ENCODE measurements at regions not wholly inside any gene's neighbourhood (a gene's known extent, or its start where the extent isn't known, plus 50 kb on each side); places are given as distances from the start of the nearest gene placed in this dataset.
A peak's percentile ranks its signal among the peaks of the same experiment; 100 is the strongest.
"Not testable (repeated sequence)": the region's sequence is repeated elsewhere in the genome, so short reads cannot be mapped to it uniquely, and the experiment has no call there.

DNA sequence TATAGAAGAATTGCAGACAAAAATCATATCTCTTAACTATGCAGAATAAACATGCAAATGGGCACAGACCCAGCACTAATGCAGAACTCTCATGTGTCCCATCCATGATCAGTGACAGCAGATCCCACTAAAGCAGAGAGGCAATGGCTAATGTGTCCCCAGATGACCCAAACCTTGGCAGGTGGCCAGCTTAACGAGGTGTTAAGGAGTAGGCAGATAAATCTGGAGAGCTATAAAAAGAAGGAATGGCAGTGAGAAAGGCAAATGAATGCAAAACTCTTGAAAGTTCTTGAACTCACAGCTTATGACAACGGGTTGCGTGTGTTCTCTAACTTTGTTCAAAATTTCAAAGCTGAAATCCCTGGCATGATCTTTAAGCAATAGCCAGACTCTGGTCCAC, 265.4 kb downstream of the RASEF start:
- DNase-seq = no peak
- Histone ChIP-seq H3K4me3 (ENCODE audit: insufficient read depth, low read depth, low read length) (no peak overlapping the region), H3K36me3 (replicated peaks; ENCODE audit: control insufficient read depth, insufficient read depth, low read length) (peaks cover 3% of the 10 kb centered on the region), H3K27me3 (ENCODE audit: control insufficient read depth, insufficient read depth, low read length) (no peaks in the 10 kb centered on the region)

DNA sequence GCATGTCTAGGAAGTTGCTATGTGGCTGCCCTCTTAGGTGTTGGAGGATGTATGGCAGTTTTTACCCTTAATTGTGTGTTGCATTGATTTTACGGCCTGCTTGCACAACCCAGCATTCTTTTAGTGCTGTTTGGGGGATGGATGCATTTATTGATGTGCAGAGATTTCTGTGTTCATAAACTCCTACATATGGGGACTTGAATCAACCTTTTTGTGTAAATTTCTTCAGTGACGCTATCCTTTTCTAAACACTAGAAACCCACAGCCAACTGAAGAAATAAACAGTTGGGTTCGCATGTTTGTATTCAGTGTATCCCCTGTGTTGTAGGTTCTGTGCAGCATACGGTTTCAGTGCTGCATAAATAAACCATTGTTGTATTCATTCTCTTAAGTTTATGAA, 263.7 kb downstream of the RASEF start:
- Histone ChIP-seq H3K27me3 (ENCODE audit: control insufficient read depth, insufficient read depth, low read length) (no peaks in the 10 kb centered on the region), H3K36me3 (replicated peaks; ENCODE audit: control insufficient read depth, insufficient read depth, low read length) (peaks cover 6% of the 10 kb centered on the region), H3K4me3 (ENCODE audit: insufficient read depth, low read depth, low read length) (no peak overlapping the region)
- DNase-seq = no peak

GRCh38 chr9:82805027-82805426, 257.9 kb downstream of the RASEF start:
- Histone ChIP-seq H3K4me3 (ENCODE audit: insufficient read depth, low read depth, low read length) (no peak overlapping the region), H3K27me3 (ENCODE audit: control insufficient read depth, insufficient read depth, low read length) (no peaks in the 10 kb centered on the region), H3K36me3 (replicated peaks; ENCODE audit: control insufficient read depth, insufficient read depth, low read length) (peaks cover 4% of the 10 kb centered on the region)
- no peak for DNase-seq

DNA sequence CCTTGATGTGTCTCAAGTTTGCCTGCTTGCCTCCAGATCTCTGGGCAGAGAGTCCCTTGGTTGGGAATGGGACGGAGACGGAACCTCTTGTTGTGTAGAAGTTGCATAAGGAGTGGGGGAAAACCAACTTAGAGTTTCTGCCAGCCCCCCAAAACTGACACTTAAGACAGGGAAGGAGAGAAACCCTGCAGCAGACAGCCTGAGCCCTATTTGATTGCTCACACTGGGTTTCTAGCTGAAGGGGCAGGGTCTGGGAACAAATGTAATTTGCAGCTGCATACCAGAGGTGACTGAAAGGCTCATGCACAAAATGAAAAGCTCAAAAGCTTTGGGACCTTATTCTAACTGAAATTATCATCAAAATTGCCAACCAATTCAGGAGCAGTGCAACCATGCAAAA, 254.5 kb downstream of the RASEF start:
- DNase-seq = no peak
- Histone ChIP-seq H3K4me3 (ENCODE audit: insufficient read depth, low read depth, low read length) (no peak overlapping the region), H3K27me3 (ENCODE audit: control insufficient read depth, insufficient read depth, low read length) (no peaks in the 10 kb centered on the region), H3K36me3 (replicated peaks; ENCODE audit: control insufficient read depth, insufficient read depth, low read length) (peaks cover 3% of the 10 kb centered on the region; the same call in 1 of the 2 replicates)

DNA sequence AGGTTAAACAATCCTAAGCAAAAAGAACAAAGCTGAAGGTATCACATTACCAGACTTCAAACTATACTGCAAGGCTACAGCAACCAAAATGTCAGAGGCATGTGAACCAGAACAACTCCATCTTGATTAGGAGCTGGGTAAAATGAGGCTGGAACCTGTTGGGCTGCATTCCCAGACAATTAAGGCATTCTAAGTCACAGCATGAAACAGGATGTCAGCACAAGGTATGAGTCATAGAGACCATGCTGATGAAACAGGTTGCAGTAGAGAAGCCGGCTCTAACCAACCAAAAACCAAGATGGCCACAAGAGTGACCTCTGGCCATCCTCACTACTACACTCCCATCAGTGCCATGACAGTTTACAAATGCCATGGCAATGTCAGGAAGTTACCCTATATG, 252.0 kb downstream of the RASEF start:
- no peaks in the 10 kb centered on the region for H3K27me3 ChIP-seq (ENCODE audit: control insufficient read depth, insufficient read depth, low read length)
- H3K4me3 ChIP-seq (ENCODE audit: insufficient read depth, low read depth, low read length) = no peak overlapping the region
- no peak for DNase-seq
- no peaks in the 10 kb centered on the region for H3K36me3 ChIP-seq (replicated peaks; ENCODE audit: control insufficient read depth, insufficient read depth, low read length)

- H3K36me3 ChIP-seq (replicated peaks; ENCODE audit: control insufficient read depth, insufficient read depth, low read length) = peaks cover 7% of the 10 kb centered on the region
- no peaks in the 10 kb centered on the region for H3K27me3 ChIP-seq (ENCODE audit: control insufficient read depth, insufficient read depth, low read length)
- H3K4me3 ChIP-seq (ENCODE audit: insufficient read depth, low read depth, low read length) = no peak overlapping the region
- DNase-seq = no peak
Observed at GRCh38 chr9:82819260-82819659, 243.7 kb downstream of the RASEF start.

DNA sequence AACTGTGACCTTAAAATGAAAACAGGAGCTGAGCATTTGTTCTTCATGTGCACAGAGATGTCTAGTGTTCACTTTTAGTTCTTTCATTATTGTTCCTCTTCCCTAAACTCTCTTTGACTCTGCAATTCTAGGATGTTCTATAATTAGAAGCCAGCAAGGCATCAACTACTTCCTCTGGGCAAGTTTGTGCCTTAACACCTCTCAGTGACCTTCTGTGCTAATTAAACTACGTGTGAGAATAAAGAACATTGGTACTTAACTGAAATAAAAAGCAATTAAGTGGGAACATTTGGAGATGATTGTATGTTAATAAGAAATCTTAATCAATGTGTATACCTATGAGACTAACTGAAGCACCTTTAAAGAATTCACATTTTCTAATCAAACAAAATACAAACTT, 242.8 kb downstream of the RASEF start:
- H3K4me3 ChIP-seq (ENCODE audit: insufficient read depth, low read depth, low read length) = no peak overlapping the region
- no peak for DNase-seq
- H3K27me3 ChIP-seq (ENCODE audit: control insufficient read depth, insufficient read depth, low read length) = no peaks in the 10 kb centered on the region
- H3K36me3 ChIP-seq (replicated peaks; ENCODE audit: control insufficient read depth, insufficient read depth, low read length) = peaks cover 15% of the 10 kb centered on the region

DNA sequence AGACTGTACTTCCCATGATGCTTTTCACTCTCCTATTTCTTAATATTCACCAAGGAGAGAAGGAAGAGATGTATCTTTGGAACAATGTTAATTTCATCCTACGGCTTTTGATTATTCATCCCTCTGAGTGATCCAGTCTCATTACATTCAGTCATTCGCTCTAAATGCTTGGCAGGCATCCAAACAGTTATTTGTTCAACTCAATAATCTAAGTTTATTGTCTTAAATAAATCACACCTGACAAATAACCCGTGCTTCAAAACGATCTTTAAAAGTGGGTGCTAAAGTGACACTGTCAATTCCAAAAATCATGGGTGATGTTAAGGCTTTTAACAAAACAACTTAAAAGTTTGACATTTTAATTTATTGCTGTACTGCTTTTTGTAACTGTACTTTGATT, 233.1 kb downstream of the RASEF start:
- DNase-seq = no peak
- Histone ChIP-seq H3K36me3 (replicated peaks; ENCODE audit: control insufficient read depth, insufficient read depth, low read length) (peaks cover 38% of the 10 kb centered on the region), H3K27me3 (ENCODE audit: control insufficient read depth, insufficient read depth, low read length) (no peaks in the 10 kb centered on the region), H3K4me3 (ENCODE audit: insufficient read depth, low read depth, low read length) (no peak overlapping the region)

DNA sequence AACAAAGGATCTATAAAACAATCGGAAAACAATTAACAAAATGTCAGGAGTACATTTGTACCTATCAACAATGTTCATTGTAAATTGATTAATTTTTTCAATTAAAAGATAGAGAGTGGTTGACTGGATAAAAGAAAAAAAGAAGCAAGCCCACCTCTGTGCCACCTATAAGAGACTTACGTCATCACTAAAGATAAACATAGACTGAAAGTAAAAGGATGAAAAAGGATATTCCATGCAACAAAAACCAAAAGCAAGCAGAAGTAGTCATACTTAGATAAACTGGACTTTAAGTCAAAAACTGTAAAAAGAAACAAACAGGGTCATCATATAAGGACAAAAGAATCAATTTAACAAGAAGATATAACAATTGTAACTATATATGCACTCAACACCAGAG, 197.4 kb downstream of the RASEF start:
- no peak for DNase-seq
- Histone ChIP-seq H3K36me3 (replicated peaks; ENCODE audit: control insufficient read depth, insufficient read depth, low read length) (peaks cover 1% of the 10 kb centered on the region), H3K27me3 (ENCODE audit: control insufficient read depth, insufficient read depth, low read length) (no peaks in the 10 kb centered on the region), H3K4me3 (ENCODE audit: insufficient read depth, low read depth, low read length) (no peak overlapping the region)

- no peaks in the 10 kb centered on the region for H3K27me3 ChIP-seq (ENCODE audit: control insufficient read depth, insufficient read depth, low read length)
- H3K4me3 ChIP-seq (ENCODE audit: insufficient read depth, low read depth, low read length) = no peak overlapping the region
- H3K36me3 ChIP-seq (replicated peaks; ENCODE audit: control insufficient read depth, insufficient read depth, low read length) = peaks cover 5% of the 10 kb centered on the region
- no peak for DNase-seq
Observed at GRCh38 chr9:82880336-82881050, 182.4 kb downstream of the RASEF start.

DNA sequence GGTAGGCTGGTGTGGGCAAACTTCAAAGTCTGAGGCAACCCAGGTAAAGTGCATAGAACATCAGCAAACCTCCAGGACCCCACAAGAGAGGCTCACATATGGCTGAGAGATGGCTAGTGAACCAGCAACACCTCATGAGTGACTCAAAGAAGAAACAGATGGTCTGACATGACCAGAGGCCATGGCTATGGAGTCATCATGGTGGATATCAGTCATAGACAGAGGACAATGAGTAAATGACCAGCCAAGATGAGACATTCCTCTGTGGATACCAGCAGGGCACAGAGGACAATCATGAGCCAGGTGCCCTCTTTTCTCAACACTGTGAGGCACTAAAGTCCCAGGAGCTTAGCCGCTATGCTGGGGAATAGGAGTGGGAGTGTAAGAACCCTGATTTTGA, 180.8 kb downstream of the RASEF start:
- Histone ChIP-seq H3K36me3 (replicated peaks; ENCODE audit: control insufficient read depth, insufficient read depth, low read length) (peaks cover 5% of the 10 kb centered on the region), H3K4me3 (ENCODE audit: insufficient read depth, low read depth, low read length) (no peak overlapping the region), H3K27me3 (ENCODE audit: control insufficient read depth, insufficient read depth, low read length) (no peaks in the 10 kb centered on the region)
- no peak for DNase-seq

DNA sequence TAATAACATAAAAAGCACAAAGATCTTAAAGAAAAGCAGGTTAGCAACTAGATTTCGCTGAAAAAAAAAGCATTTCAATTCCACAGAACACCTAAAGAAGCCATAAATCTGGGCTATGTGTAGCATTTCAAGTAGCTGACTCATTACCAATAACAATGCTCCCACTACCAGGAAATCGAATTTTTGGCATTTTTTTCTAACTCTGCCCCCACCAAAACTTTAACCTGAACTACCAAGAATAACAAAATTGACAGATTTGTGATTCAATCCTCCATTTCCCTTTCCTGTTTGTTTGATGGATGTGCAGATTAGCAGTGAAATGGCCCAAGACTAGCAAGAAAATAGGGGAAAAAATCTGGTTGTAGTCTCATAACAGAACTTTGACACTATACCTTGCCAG, 180.2 kb downstream of the RASEF start:
- Histone ChIP-seq H3K27me3 (ENCODE audit: control insufficient read depth, insufficient read depth, low read length) (no peaks in the 10 kb centered on the region), H3K36me3 (replicated peaks; ENCODE audit: control insufficient read depth, insufficient read depth, low read length) (peaks cover 4% of the 10 kb centered on the region), H3K4me3 (ENCODE audit: insufficient read depth, low read depth, low read length) (peak overlapping the region; percentile 31)
- no peak for DNase-seq

GRCh38 chr9:82883436-82883835, 179.5 kb downstream of the RASEF start:
- Histone ChIP-seq H3K4me3 (ENCODE audit: insufficient read depth, low read depth, low read length) (peak overlapping the region; percentile 31), H3K27me3 (ENCODE audit: control insufficient read depth, insufficient read depth, low read length) (no peaks in the 10 kb centered on the region), H3K36me3 (replicated peaks; ENCODE audit: control insufficient read depth, insufficient read depth, low read length) (peaks cover 3% of the 10 kb centered on the region)
- DNase-seq = no peak

DNA sequence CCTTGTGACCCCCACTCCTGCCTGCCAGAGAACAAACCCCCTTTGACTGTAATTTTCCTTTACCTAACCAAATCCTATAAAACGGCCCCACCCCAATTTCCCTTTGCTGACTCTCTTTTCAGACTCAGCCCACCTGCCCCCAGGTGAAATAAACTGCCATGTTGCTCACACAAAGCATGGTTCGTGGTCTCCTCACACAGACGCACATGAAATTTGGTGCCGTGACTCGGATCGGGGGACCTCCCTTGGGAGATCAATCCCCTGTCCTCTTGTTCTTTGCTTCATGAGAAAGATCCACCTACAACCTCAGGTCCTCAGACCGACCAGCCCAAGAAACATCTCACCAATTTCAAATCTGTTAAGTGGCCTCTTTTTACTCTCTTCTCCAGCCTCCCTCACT, 179.0 kb downstream of the RASEF start:
- not testable (repeated sequence) for DNase-seq; H3K27me3 ChIP-seq (ENCODE audit: control insufficient read depth, insufficient read depth, low read length); H3K36me3 ChIP-seq (replicated peaks; ENCODE audit: control insufficient read depth, insufficient read depth, low read length)
- peak overlapping the region; percentile 49 for H3K4me3 ChIP-seq (ENCODE audit: insufficient read depth, low read depth, low read length)

- DNase-seq = no peak
- Histone ChIP-seq H3K27me3 (ENCODE audit: control insufficient read depth, insufficient read depth, low read length) (no peaks in the 10 kb centered on the region), H3K36me3 (replicated peaks; ENCODE audit: control insufficient read depth, insufficient read depth, low read length) (peaks cover 7% of the 10 kb centered on the region), H3K4me3 (ENCODE audit: insufficient read depth, low read depth, low read length) (no peak overlapping the region)
Observed at GRCh38 chr9:82890401-82890800, 172.5 kb downstream of the RASEF start.

GRCh38 chr9:82890865-82891264, 172.1 kb downstream of the RASEF start:
- Histone ChIP-seq H3K27me3 (ENCODE audit: control insufficient read depth, insufficient read depth, low read length) (no peaks in the 10 kb centered on the region), H3K4me3 (ENCODE audit: insufficient read depth, low read depth, low read length) (no peak overlapping the region), H3K36me3 (replicated peaks; ENCODE audit: control insufficient read depth, insufficient read depth, low read length) (peaks cover 7% of the 10 kb centered on the region)
- DNase-seq = no peak
